Ascending aorta (tissue), 2 donors: ENCODE measurements at regions not wholly inside any gene's neighbourhood (a gene's known extent, or its start where the extent isn't known, plus 50 kb on each side); places are given as distances from the start of the nearest gene placed in this dataset.

Source experiments
- DNase-seq, 2 donors: peaks; one replicate each; pipeline ENCODE4 v3.0.0-alpha.2; 2019; ENCODE audit warnings: low spot score in 2 of 2
- H3K27ac ChIP-seq, 2 donors: fragments of 200-600 bp; sonication (generic); one replicate each; pipeline ENCODE4 v1.5.1; 2016 to 2017; ENCODE audit warnings: mild to moderate bottlenecking in 1 of 2
- H3K27me3 ChIP-seq: fragments of 200-600 bp; sonication (generic); one replicate; pipeline ENCODE4 v1.5.1; 2017
- H3K36me3 ChIP-seq, 2 donors: fragments of 200-600 bp; sonication (generic); one replicate each; pipeline ENCODE4 v1.5.1; 2016
- H3K4me1 ChIP-seq, 2 donors: fragments of 200-600 bp; sonication (generic); one replicate each; pipeline ENCODE4 v1.5.1; 2016 to 2017; ENCODE audit warnings: mild to moderate bottlenecking in 1 of 2
- H3K4me3 ChIP-seq, 2 donors: fragments of 200-600 bp; sonication (generic); one replicate each; pipeline ENCODE4 v1.5.1; 2016 to 2017; ENCODE audit warnings: mild to moderate bottlenecking in 1 of 2
- H3K9me3 ChIP-seq, 2 donors: fragments of 200-600 bp; sonication (generic); one replicate each; pipeline ENCODE4 v1.5.1; 2016
- intact Hi-C: fragments of 100-400 bp; cut with DNase I; formaldehyde crosslinking; loops from one replicate; pipeline ENCODE4 v1.15.1; 2023
- TF ChIP-seq, protein P1 (sequence below), 3 experiments: fragments of 200-600 bp in 2 of 3; fragments of 450-650 bp in 1 of 3; sonication (generic) in 2 of 3; IDR thresholded peaks; one replicate each; pipeline ENCODE4 v1.5.1; 2016 to 2019; ENCODE audit warnings: antibody characterized with exemption in 3 of 3, mild to moderate bottlenecking in 1 of 3, moderate library complexity in 1 of 3

DNA sequence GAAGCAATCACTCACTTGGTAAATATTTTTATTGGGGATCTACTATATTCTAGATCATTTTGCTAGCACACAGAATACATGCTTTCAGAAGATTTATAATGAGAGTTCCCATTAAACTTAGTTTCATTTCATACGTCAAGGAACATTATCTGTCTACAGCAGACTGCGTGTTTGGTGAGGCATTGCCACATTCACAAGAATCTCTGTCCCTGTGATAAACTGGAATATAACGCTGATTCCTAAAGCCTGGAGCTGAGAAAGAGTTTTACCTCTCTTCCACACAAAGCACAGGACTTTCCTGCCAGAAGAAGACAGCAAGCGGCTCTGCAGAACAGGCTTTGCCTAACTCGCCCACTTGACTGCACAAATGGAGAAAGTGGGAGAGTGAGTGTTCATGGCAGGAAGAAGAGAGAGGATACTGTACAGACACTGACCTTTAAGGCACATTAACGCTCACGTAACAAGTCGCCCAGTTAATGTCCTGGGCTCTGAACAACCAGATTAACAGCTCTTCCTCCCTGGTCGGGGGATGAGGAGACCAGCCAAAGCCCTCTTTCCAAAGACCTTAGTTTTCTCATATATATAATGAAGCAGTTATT, 356.2 kb downstream of the GPD2 start:
- H3K36me3 ChIP-seq: no peaks in the 10 kb centered on the region
- intact Hi-C loops: no loop called here
- no peaks in the 10 kb centered on the region for H3K9me3 ChIP-seq
- H3K27ac ChIP-seq: no peak overlapping the region
- no peaks in the 10 kb centered on the region for H3K27me3 ChIP-seq
- DNase-seq: no peak
- H3K4me3 ChIP-seq: no peak overlapping the region
- TF ChIP-seq, protein P1, sequence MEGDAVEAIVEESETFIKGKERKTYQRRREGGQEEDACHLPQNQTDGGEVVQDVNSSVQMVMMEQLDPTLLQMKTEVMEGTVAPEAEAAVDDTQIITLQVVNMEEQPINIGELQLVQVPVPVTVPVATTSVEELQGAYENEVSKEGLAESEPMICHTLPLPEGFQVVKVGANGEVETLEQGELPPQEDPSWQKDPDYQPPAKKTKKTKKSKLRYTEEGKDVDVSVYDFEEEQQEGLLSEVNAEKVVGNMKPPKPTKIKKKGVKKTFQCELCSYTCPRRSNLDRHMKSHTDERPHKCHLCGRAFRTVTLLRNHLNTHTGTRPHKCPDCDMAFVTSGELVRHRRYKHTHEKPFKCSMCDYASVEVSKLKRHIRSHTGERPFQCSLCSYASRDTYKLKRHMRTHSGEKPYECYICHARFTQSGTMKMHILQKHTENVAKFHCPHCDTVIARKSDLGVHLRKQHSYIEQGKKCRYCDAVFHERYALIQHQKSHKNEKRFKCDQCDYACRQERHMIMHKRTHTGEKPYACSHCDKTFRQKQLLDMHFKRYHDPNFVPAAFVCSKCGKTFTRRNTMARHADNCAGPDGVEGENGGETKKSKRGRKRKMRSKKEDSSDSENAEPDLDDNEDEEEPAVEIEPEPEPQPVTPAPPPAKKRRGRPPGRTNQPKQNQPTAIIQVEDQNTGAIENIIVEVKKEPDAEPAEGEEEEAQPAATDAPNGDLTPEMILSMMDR (IDR thresholded peaks at IDR 0.05): no peak
- no peaks in the 10 kb centered on the region for H3K4me1 ChIP-seq

DNA sequence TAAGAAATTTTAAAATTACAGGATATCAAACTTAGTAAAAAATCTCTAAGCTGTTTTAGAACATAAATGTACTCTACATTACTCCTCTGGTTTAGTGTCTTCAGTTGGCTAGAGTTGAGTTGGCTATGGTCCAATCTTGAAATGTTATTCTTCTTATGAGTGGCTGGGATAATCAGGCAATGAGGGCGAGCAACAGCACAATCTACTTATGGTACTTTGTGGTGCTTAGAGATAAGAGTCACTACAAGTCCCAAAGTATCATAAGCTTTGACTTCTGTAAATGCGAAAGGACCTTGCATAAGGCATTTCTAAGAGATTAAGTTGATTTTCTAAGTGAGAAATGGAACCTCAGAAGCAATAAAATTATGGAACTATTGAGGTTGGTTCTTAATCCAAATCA, 361.7 kb downstream of the GPD2 start:
- Histone ChIP-seq H3K27me3 (no peaks in the 10 kb centered on the region), H3K36me3 (no peaks in the 10 kb centered on the region), H3K4me1 (no peaks in the 10 kb centered on the region), H3K27ac (no peak overlapping the region), H3K4me3 (no peak overlapping the region), H3K9me3 (no peaks in the 10 kb centered on the region)
- intact Hi-C loops: no loop called here
- TF ChIP-seq, protein P1 (IDR thresholded peaks at IDR 0.05): no peak
- no peak for DNase-seq

DNA sequence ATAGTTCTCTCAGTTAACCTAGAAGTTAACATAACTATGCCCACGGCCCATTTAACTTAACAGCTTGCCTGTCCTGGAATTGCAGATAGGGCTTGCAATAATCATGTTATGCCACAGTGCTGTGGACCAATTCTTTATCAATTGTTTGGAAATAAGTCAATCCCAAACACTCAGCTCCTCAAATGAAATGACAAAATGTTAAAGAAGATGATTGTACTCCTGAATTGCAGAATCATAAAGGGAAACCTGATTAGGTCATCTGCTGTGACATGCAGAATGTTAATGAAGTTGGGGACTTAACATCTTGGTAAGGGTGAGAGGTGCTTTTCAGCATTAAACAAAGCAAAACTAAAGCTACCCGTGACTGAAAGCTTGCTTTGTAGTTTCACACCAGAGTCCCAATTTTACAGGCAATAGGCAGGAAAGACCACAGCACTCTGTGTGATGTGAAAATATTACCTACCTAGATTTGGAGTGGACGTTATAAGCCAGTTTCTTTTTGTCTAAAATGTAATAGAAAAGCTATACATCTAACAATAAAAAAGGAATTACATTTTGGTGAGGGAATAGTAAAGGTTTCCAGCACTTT, 364.0 kb downstream of the GPD2 start:
- no peaks in the 10 kb centered on the region for H3K36me3 ChIP-seq
- no peaks in the 10 kb centered on the region for H3K4me1 ChIP-seq
- H3K4me3 ChIP-seq: no peak overlapping the region
- H3K27ac ChIP-seq: no peak overlapping the region
- no peak for DNase-seq
- intact Hi-C loops: no loop called here
- H3K27me3 ChIP-seq: no peaks in the 10 kb centered on the region
- H3K9me3 ChIP-seq: no peaks in the 10 kb centered on the region
- TF ChIP-seq, protein P1 (IDR thresholded peaks at IDR 0.05): no peak

DNA sequence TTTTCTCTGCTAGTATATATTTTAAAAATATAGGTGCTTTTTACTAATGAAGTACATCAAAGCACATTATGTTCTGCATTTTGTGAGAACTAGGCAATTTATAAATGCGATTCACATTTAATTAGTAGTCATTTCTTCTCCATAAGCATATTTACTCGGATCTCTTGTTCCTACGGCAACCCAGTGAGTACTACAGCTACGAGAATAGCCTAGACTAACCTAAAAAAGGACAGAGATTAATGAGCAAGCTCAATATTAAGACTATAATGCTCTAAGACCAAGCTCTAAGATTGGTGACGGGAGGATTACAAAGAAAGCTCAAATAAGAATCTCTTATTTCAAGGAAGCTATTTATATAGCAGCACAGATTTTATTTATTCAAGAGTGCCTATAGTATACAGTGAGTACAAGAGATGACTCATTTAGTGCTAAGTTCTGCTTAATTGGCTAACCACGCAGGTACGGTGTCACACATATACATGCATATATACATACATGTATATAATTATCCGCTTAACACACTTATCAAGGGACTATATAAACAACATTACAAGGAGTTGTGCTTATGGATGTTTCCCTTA, 364.7 kb downstream of the GPD2 start:
- TF ChIP-seq, protein P1 (IDR thresholded peaks at IDR 0.05): no peak
- Histone ChIP-seq H3K4me3 (no peak overlapping the region), H3K4me1 (no peaks in the 10 kb centered on the region), H3K27ac (no peak overlapping the region), H3K27me3 (no peaks in the 10 kb centered on the region), H3K36me3 (no peaks in the 10 kb centered on the region), H3K9me3 (no peaks in the 10 kb centered on the region)
- DNase-seq: no peak
- intact Hi-C loops: no loop called here

DNA sequence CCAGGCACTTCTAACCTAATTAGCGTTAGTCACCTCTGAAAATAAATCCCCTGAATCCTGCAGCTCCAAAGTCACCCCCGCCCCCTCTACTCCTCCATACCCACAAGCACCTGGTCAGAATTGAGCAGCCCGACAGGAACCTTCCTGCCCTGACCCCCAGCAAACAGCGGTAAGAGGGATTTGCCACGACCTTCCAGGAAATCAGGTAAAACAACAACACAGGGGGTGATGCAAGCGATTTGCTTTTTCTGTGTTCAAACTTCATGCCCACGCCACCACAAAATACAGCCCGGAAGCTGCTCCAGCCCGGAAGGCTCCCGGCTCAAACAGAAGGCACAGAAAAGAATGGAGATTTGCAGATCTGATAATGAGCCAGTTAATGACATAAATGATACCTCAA, 367.1 kb downstream of the GPD2 start:
- Histone ChIP-seq H3K9me3 (no peaks in the 10 kb centered on the region), H3K27me3 (no peaks in the 10 kb centered on the region), H3K4me1 (no peaks in the 10 kb centered on the region), H3K36me3 (no peaks in the 10 kb centered on the region), H3K4me3 (no peak overlapping the region), H3K27ac (no peak overlapping the region)
- intact Hi-C loops: no loop called here
- DNase-seq: no peak
- TF ChIP-seq, protein P1 (IDR thresholded peaks at IDR 0.05): no peak
